ENCODE measurements at regions not wholly inside any gene's neighbourhood (a gene's known extent, or its start where the extent isn't known, plus 50 kb on each side); places are given as distances from the start of the nearest gene placed in this dataset.

- no peaks in the 10 kb centered on the region for H3K27me3 ChIP-seq (ENCODE audit: control insufficient read depth, insufficient read depth, low read length)
- no peak overlapping the region for H3K9ac ChIP-seq (ENCODE audit: insufficient read depth, low read length)
- H4K20me1 ChIP-seq (ENCODE audit: control insufficient read depth, extremely low read depth, insufficient read depth, low read length) = no peaks in the 10 kb centered on the region
- no peaks in the 10 kb centered on the region for H3K36me3 ChIP-seq (ENCODE audit: control insufficient read depth, insufficient read depth, low read length)
- H3K4me3 ChIP-seq (replicated peaks in 1 of 4; ENCODE audit: control extremely low read depth in 1 of 4, insufficient read depth in 1 of 4, low read depth in 3 of 4, low read length in 4 of 4) = no peak overlapping the region
- H3K27ac ChIP-seq (ENCODE audit: insufficient read depth, low read length) = no peak overlapping the region
- H3K4me2 ChIP-seq (ENCODE audit: extremely low read depth, insufficient read depth, low read length) = no peak overlapping the region
- no peak for DNase-seq (ENCODE audit: low read depth in 2 of 2)
- H2AFZ ChIP-seq (ENCODE audit: low read length) = no peak overlapping the region
- H3K9me3 ChIP-seq (ENCODE audit: control insufficient read depth, insufficient read depth, low read depth, low read length) = no peaks in the 10 kb centered on the region
- TF ChIP-seq CTCF (conservative IDR thresholded peaks at IDR 0.05 in 1 of 2, IDR thresholded peaks at IDR 0.05 in 1 of 2; ENCODE audit: low read depth in 1 of 2, low read length in 2 of 2) (no peak), EZH2 (IDR thresholded peaks at IDR 0.05; ENCODE audit: low read length, missing control alignments) (no peak)
- no peaks in the 10 kb centered on the region for H3K4me1 ChIP-seq (ENCODE audit: control insufficient read depth, extremely low read depth, insufficient read depth, low read length)
- no peaks in the 10 kb centered on the region for H3K79me2 ChIP-seq (ENCODE audit: control insufficient read depth, insufficient read depth, low read length)
Measured at GRCh38 chr14:38521591-38521990, 265.7 kb upstream of the CLEC14A start.

- Histone ChIP-seq H3K9ac (ENCODE audit: insufficient read depth, low read length) (no peak overlapping the region), H3K9me3 (ENCODE audit: control insufficient read depth, insufficient read depth, low read depth, low read length) (no peaks in the 10 kb centered on the region), H3K79me2 (ENCODE audit: control insufficient read depth, insufficient read depth, low read length) (no peaks in the 10 kb centered on the region), H3K27ac (ENCODE audit: insufficient read depth, low read length) (no peak overlapping the region), H3K36me3 (ENCODE audit: control insufficient read depth, insufficient read depth, low read length) (no peaks in the 10 kb centered on the region), H2AFZ (ENCODE audit: low read length) (no peak overlapping the region), H4K20me1 (ENCODE audit: control insufficient read depth, extremely low read depth, insufficient read depth, low read length) (no peaks in the 10 kb centered on the region), H3K4me1 (ENCODE audit: control insufficient read depth, extremely low read depth, insufficient read depth, low read length) (no peaks in the 10 kb centered on the region), H3K4me3 (replicated peaks in 1 of 4; ENCODE audit: control extremely low read depth in 1 of 4, insufficient read depth in 1 of 4, low read depth in 3 of 4, low read length in 4 of 4) (no peak overlapping the region), H3K27me3 (ENCODE audit: control insufficient read depth, insufficient read depth, low read length) (no peaks in the 10 kb centered on the region), H3K4me2 (ENCODE audit: extremely low read depth, insufficient read depth, low read length) (no peak overlapping the region)
- TF ChIP-seq EZH2 (IDR thresholded peaks at IDR 0.05; ENCODE audit: low read length, missing control alignments) (no peak), CTCF (conservative IDR thresholded peaks at IDR 0.05 in 1 of 2, IDR thresholded peaks at IDR 0.05 in 1 of 2; ENCODE audit: low read depth in 1 of 2, low read length in 2 of 2) (no peak)
- DNase-seq (ENCODE audit: low read depth in 2 of 2) = no peak
Measured at GRCh38 chr14:38517426-38517825, 261.5 kb upstream of the CLEC14A start.

- Histone ChIP-seq H4K20me1 (ENCODE audit: control insufficient read depth, extremely low read depth, insufficient read depth, low read length) (no peaks in the 10 kb centered on the region), H3K9me3 (ENCODE audit: control insufficient read depth, insufficient read depth, low read depth, low read length) (no peaks in the 10 kb centered on the region), H3K4me2 (ENCODE audit: extremely low read depth, insufficient read depth, low read length) (no peak overlapping the region), H3K4me3 (replicated peaks in 1 of 4; ENCODE audit: control extremely low read depth in 1 of 4, insufficient read depth in 1 of 4, low read depth in 3 of 4, low read length in 4 of 4) (no peak overlapping the region), H3K36me3 (ENCODE audit: control insufficient read depth, insufficient read depth, low read length) (no peaks in the 10 kb centered on the region), H2AFZ (ENCODE audit: low read length) (no peak overlapping the region), H3K9ac (ENCODE audit: insufficient read depth, low read length) (no peak overlapping the region), H3K4me1 (ENCODE audit: control insufficient read depth, extremely low read depth, insufficient read depth, low read length) (no peaks in the 10 kb centered on the region), H3K79me2 (ENCODE audit: control insufficient read depth, insufficient read depth, low read length) (no peaks in the 10 kb centered on the region), H3K27me3 (ENCODE audit: control insufficient read depth, insufficient read depth, low read length) (no peaks in the 10 kb centered on the region), H3K27ac (ENCODE audit: insufficient read depth, low read length) (no peak overlapping the region)
- no peak for TF ChIP-seq EZH2 (IDR thresholded peaks at IDR 0.05; ENCODE audit: low read length, missing control alignments)
- TF ChIP-seq CTCF (conservative IDR thresholded peaks at IDR 0.05 in 1 of 2, IDR thresholded peaks at IDR 0.05 in 1 of 2; ENCODE audit: low read depth in 1 of 2, low read length in 2 of 2) = no peak
- DNase-seq (ENCODE audit: low read depth in 2 of 2) = no peak
Measured at GRCh38 chr14:38512236-38512635, 256.3 kb upstream of the CLEC14A start.

Measured in fibroblast of lung (primary cell).